ENCODE measurements at regions not wholly inside any gene's neighbourhood (a gene's known extent, or its start where the extent isn't known, plus 50 kb on each side); places are given as distances from the start of the nearest gene placed in this dataset.

GRCh38 chr2:190789074-190790004 lies 91.3 kb upstream of the GLS start:
- no peak for ATAC-seq

GRCh38 chr2:190791347-190791975 lies 89.2 kb upstream of the GLS start:
- WGBS, 4 donors, result 52 to 59% (median 55%) methylated on average over 7 of the region's 7 CpGs

More at GRCh38 chr2:190789074-190790004, 91.3 kb upstream of the GLS start:
- Histone ChIP-seq H3K27me3 (no peaks in the 10 kb centered on the region), H3K36me3 (no peaks in the 10 kb centered on the region), H3K9me3 (peaks cover 0 to 3% (median 0%) of the 10 kb centered on the region in 12 donors), H3K27ac (peak overlapping the region in 4 of 12 donors; percentile 24 to 49 (median 40)), H3K4me3 (no peak overlapping the region), H3K4me1 (peaks cover 0 to 33% (median 14%) of the 10 kb centered on the region in 12 donors)
- DNase-seq, result no peak
- TF ChIP-seq CTCF (IDR thresholded peaks at IDR 0.05), result no peak
- TF ChIP-seq POLR2A (IDR thresholded peaks at IDR 0.05), result no peak
- WGBS, 4 donors, result 61 to 66% (median 63%) methylated on average over 2 of the region's 2 CpGs
- intact Hi-C loops (cut with DNase I), result loop anchor here in 1 of 10 donors (10.0 kb wide), 1 partner anchor 255 kb away; the partner anchor contains the start of gene NEMP2

GRCh38 chr2:190791976-190792575 lies 88.5 kb upstream of the GLS start:
- WGBS, 4 donors, result 54 to 100% (median 96%) methylated on average over 1 of the region's 1 CpG
- ATAC-seq (no peak), DNase-seq (no peak)
- Histone ChIP-seq H3K27me3 (no peaks in the 10 kb centered on the region), H3K9me3 (no peaks in the 10 kb centered on the region), H3K36me3 (no peaks in the 10 kb centered on the region), H3K27ac (peak overlapping the region in 6 of 12 donors; percentile 22 to 68 (median 54)), H3K4me3 (no peak overlapping the region), H3K4me1 (peaks cover 0 to 33% (median 14%) of the 10 kb centered on the region in 12 donors)
- TF ChIP-seq CTCF (IDR thresholded peaks at IDR 0.05) (no peak), POLR2A (IDR thresholded peaks at IDR 0.05) (no peak)
- intact Hi-C loops (cut with DNase I), result loop anchor here in 1 of 10 donors (10.0 kb wide), 1 partner anchor 257 kb away; the partner anchor contains the start of gene NEMP2

More at GRCh38 chr2:190791347-190791975, 89.2 kb upstream of the GLS start:
- Histone ChIP-seq H3K4me3 (no peak overlapping the region), H3K36me3 (no peaks in the 10 kb centered on the region), H3K27me3 (no peaks in the 10 kb centered on the region), H3K9me3 (no peaks in the 10 kb centered on the region), H3K4me1 (peaks cover 0 to 33% (median 14%) of the 10 kb centered on the region in 12 donors), H3K27ac (peak overlapping the region in 7 of 12 donors; percentile 19 to 68 (median 53))
- ATAC-seq (peak; percentile 61 to 93 (median 90)), DNase-seq (peak in 4 of 5 donors; percentile 29 to 76 (median 63))
- TF ChIP-seq CTCF (IDR thresholded peaks at IDR 0.05) (no peak), POLR2A (IDR thresholded peaks at IDR 0.05) (no peak)
- intact Hi-C loops (cut with DNase I), result loop anchor here in 1 of 10 donors (10.0 kb wide), 1 partner anchor 257 kb away; the partner anchor contains the start of gene NEMP2
